ENCODE measurements at regions not wholly inside any gene's neighbourhood (a gene's known extent, or its start where the extent isn't known, plus 50 kb on each side); places are given as distances from the start of the nearest gene placed in this dataset.

DNA sequence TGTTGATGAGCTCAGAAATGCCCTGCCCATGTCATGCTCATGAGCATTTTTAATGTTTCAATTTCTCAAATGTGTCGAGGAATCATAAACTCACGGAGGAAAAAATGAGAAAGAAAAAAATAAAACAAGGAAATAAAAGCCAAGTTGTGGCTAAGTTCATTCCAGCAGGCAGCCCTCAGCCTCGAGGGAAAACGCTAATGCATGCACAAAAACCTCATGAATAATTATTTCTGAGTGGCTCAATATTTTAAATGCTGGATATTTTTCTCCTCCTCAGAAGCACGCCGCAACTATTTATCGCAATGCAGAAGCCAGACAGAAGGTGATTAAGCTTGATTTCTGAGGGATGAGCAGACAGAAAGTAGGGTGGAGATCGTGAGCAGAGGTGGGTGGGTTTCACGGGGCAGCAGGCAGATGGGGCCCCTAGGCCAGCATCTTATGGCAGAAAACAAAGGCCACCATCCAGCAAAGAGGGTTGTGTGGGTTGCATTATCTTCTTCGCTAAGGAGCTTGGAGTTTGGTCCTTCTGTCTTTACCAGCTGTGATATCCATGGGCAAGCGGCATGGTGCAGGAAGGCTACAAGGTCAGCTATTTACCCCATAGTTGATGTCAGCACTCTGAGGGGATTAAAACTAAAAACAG, 151.5 kb upstream of the LRFN2 start:
- DNase-seq = no peak

DNA sequence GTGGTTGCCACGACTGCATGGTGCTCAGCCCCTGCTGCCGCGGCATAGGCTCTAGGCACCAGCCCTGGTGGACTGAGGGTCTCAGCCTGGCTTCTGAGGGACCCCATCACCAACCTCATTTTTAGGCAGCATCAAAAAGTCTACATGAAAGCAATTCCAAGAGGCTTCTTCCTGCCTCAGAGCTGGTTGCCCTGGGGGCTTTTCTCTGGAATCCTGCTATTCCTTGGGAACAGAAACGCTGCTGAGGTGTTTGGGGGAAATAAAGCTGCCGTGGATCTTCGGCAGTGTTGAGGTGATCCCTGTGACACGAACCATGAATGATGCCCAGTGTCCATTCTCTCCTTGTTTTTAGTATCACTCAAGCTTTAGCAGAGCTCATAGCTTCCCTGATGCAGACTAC, 148.4 kb upstream of the LRFN2 start:
- no peak for DNase-seq

DNA sequence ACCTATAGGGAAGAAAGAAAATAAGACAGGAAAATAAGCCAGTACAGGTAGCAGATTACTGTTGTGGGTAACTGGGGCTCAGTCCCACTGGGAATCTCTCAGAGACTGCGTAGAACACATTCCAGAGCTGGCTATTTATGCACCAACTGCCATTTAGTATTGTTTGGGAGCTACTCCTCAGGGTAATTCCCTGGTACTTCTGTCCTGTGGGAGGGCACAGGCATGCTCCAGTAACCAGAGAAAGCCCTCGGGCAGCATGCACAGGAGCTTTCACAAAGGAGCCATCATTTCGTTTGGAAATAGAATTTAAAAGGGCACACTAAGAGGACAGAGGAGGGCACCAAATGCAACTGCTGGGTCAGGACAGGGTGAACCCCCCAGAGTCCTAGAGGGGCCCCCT, 148.0 kb upstream of the LRFN2 start:
- no peak for DNase-seq

DNA sequence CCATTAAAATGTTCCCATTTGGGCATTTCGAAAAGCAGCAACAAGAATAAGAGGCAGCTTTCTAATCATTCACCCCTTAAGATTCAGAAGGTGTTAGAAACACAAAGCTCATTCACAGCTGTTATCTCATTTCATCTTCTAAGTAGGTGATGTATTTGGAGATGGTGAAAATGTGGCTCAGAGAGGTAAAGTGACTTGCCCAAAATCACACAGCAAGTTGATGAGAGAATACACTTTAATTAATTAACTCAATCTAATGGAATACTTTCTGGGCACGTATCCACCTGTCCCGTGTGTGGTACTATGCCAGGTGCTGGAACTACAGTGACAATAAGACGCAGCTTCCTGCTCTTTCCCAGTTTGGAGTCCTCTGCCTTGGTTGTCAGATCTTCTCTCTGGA, 147.4 kb upstream of the LRFN2 start:
- no peak for DNase-seq

DNA sequence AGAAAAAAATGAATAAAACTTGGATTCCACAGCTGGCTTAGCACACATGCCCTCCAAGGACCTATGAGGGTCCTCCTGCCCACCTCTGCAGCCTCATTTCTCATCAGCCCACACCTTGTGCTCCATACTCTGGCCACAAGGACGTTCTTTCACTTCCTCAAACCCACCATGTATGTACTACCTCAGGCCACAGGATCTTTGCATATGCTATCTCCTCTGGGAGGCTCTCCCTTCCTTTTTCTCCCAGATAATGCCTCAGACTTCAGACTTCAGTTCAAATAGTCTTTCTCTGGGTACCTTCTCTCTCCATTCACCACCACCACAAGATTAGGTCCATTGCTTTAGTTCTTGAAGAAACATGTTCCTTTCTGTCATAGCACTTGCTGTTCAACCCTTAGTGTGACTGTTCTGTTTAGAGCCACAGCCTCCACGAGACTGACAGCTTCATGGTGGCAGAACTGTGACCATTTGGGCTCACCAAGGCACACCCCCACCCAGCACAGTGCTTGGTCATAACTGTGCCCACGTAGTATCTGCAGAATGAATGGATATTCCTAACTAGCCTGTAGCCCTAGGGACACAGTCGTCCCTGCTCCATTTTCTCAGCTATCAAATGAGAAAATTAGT, 146.7 kb upstream of the LRFN2 start:
- no peak for DNase-seq

DNA sequence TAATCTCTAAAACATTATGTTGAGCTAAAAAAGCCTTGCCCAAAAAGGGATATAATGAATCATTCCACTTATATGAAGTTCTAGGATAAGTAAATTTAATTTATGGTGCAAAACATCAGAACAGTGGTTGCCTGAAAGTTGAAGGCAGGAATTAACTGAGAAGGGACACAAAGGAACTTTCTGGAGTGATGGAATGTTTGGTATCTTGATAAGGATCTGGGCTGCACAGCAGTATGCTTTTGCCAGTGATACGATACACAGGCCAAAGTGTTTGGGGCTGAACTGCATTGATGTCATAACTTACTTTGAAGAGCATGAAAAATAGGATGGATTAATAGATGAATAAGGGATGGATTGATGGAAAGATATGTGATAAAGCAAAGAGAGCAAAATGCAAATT, 146.1 kb upstream of the LRFN2 start:
- DNase-seq = no peak

DNA sequence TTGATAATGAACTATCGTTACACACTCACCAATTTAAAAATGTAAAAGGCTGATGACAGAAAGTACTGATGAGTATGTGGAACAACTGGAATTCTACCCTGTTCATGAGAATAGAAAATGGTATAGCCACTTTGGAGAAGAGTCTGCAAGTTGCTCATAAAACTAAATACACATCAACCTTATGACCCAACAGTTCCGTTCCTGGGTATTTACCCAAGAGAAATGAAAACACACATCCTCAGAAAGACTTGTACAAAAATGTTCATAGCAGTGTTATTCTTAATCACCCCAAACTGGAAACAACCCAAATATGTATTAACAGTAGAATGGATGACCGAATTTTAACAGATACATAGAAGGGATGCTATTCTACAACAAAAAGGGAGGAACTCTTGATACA, 145.7 kb upstream of the LRFN2 start:
- DNase-seq = no peak

DNA sequence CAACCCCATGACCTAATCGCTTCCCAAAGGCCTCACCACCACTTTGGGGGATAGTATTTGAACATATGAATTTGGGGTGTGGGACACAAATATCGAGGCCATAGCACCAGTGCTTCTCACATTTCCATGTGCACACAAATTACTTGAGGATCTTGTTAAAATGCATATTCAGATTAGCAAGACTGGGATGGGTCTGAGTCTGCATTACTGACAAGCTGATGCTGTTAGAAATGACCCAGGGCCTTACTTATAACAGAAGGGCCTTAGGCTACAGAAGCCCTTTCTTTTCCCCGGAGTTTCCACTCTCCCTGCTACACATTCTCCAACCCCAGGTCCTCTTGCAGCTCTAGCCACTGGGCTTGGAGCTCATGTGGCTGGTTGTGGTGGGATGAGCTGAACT, 141.5 kb upstream of the LRFN2 start:
- no peak for DNase-seq

DNA sequence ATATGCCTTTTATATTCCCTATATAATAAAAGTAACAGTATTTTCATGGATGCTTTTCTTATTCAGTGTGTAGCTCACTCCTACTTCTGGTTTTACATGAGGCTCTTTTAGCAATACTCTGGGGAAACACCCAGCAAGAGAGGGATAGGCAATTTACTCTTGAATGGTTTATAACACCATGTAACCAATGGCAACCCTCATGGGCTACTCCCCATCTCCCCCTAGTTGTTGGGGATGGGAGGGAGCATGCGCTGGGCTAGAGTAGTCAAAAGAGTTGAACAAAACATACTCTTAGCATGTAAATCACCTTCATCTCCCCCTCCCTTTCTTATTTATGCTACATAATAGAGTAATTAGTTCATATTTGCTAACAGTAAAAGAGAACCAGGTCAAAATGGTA, 140.1 kb upstream of the LRFN2 start:
- DNase-seq = no peak

DNA sequence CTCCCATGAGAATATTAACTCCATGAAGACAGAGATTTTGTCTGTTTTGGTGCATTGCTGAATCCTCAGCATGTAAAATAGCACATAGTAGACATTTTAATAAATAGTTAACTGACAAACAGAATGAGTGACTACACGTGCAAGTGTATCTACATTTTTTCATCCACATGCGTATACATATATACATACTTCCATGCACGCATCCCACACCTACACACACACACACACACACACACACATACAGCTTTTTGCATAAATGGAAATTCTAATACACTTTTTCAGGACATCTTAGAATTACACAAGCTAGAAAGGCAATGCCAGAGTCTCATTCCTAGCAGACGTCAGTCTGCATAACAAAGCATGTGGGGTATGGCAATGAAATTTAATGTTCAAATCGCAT, 139.7 kb upstream of the LRFN2 start:
- no peak for DNase-seq

DNA sequence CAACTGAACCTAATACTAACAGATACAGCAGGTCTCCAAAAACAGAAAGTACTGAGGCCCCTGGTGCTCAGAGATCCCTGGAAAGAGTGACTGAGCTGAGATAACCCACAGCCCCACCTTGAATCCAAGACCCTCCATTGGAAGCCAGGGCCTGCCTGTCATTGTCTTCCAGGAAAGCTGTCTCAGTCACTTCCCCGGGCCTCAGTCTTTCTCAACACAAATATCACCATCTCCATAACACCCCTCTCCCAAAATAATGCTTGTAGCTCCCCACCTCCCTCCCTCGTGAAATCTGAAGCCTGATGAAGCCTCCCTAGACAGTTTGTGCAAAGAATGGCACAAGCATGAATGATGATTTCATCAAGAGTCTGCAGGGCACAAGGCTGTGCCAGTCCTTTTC, 138.2 kb upstream of the LRFN2 start:
- no peak for DNase-seq

DNA sequence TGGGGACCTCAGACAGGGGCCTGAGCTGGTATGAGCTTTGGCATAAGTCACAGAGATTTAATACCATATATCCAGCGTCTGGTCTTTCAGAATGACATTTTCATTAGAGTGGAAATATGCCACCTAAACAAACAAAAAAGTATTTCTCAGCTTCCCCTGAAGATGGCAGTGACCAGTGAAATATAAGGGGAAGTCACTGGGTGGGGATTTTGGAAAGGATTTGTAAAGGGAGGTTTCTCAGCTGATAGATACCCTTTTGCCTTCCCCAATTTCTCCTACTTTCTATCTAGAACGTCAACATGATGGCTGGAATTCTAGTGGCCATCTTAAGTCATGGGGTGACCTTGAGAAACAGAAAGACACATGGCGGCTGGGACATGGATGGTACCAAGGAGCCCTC, 137.7 kb upstream of the LRFN2 start:
- no peak for DNase-seq

DNA sequence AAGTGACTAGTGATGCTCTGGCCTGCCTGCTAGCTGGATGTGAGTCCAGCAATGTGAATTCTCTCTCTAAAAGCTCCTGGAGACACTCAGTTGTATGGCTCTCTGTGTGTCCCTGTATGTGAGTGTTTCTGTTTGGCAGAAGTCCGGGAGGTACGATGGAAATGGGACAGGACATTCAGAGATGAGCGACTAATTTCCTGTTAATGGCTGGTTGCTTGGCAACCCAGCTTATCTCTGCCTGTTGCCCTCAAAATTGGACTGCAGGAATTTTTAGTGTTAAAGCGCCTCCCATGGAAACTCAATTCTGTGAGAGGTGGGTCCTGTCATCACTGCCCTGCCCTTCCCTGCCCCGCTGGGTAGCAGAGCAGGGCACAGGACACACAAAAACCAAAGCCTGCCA, 136.8 kb upstream of the LRFN2 start:
- DNase-seq = no peak

DNA sequence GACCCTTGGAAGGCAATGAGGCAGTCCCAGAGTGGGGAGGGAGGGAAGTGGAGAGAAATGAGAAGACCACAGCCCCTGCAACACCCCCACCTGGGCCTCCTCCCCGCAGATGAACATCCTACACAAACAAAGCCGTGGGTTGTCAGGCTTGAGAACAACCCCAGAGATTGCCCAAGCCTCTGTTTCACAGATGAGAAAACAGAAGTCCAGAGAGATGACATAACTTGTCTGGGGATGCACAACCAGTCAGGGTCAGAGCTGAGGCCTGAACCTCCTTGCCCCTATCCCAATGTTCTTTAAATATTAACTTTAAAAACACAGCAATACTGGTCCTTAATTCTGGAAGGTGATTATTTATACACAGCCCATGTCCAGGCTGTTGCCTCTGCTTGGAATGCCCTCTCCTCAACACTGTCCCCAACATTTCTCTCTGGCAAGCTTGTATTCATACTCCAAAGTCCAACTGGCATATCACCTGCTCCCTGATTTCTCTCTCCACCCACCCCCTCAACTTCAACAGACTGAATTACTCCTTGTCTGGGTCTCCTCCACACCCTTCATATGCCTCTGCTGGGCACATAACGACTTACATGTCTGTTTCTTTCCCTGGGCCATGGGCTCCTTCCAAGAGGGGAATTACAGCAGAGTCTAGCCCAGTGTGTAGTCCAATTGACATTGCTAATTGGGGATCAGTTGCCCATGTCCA, 135.5 kb upstream of the LRFN2 start:
- no peak for DNase-seq

DNA sequence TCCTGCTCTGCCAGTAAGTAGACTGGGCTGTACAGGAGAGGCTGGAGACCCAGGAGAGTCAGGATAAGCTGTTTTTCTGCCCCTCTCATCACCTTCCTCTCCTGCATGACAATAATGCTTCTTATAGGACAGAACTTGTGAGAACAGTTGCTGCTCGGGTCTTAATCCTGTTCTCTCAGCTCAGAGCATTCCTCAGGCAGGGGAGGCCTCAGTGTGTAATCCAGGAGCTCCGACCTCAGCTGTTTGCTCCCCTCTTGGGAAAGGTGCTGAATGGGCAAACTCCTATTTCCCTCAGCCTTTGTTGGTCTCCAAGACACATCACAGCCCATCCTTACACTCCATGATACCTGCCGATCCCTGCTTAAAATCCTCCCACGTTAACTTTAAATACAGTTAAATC, 134.9 kb upstream of the LRFN2 start:
- DNase-seq = no peak

DNA sequence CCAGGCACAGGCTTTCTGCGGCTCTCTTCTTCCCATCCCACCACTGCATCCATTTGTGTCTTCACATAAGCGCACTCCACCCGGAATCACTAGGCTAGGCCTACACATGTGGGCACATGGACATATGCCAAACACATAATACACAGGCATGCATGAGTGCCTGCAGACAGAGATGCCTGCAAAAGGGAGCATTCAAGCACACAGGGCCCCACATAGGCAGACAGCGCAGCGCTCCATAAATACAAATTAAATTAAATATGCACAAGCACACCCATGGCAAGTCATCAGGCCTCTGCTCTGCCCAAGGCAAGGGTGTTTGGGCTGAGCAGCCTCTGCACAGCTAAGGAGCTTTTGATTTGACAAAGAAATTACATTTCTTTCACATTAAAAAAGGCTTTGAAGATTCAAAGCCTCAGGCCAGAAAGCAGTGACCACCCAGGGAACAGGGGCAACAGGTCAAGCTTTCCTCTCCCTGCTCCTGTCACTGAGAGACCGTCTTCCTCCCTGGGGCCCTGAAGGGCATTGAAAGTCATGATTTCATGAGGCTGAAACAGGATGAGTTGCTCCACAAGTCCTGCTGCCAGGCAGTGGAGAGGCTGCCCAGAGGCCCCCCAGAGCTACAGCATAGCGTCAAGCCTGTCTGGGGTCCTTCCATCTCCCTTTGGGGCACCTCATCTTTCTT, 134.2 kb upstream of the LRFN2 start:
- no peak for DNase-seq

DNA sequence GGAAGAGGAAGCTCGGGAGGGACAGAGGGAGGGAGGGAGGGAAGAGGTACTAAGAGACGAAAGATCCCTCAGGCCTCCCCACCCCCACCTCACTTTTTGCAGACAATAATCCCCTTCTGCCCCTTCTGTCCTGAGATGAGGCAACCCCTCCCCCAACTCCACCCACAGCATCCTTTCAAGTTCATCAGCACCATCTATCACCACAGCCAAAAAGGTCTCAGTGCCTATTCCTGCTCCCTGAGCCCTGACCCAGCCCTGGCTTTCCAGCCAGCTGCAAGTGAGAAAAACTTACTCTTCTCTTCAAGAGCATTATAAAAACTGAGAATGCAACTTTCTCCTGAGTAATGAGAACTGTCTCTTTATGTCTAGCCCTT, 133.2 kb upstream of the LRFN2 start:
- DNase-seq = no peak

DNA sequence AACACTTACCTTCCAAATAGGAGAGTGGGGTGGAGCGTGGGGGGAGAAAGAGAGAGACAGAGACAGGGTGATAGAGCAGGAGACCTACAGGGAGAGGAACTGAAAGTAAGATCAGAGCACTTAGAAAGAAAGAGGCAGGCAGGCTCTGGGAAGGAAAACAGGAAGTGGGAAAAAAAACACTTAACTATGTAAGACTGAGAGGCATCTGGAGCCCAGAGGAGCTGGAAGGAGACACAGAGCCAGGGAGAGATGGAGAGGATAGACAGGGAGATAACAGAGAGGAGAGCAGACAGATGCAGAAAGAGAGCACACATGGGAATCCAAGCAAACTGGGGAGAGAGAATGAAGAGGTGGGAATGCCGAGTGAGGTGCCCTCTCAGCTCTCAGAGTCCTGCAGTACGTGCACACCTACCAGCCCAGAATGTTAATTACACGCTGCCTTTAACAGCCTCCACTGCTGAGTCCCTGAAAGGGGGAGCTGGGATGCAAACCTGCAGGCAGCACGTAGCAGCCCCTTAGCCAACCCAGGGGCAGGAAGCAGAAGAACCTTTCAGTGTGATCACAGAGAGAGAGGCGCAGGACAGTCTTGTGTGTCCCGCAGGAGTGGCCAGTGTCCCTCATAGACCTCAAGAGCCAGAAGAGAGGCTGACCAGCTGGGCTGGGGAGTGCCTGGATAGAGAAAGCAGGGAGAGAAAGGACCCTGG, 132.7 kb upstream of the LRFN2 start:
- no peak for DNase-seq

DNA sequence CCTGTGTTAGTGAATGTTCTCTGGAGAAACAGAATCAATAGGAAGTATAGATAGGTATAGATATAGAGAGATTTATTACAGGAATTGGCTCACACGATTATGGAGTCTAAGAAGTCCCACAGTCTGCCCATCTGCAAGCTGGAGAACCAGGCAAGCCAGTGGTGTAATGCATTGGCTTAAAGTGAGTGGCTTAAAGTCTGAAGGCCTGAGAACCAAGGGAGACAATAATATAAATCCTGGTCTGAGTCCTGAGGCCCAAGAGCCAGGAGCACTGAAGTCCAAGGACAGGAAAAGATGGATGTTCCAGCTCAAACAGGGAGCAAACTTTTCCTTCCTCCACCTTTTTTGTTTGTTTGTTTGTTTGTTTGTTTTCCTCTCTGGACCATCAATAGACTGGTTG, 131.2 kb upstream of the LRFN2 start:
- DNase-seq = no peak

DNA sequence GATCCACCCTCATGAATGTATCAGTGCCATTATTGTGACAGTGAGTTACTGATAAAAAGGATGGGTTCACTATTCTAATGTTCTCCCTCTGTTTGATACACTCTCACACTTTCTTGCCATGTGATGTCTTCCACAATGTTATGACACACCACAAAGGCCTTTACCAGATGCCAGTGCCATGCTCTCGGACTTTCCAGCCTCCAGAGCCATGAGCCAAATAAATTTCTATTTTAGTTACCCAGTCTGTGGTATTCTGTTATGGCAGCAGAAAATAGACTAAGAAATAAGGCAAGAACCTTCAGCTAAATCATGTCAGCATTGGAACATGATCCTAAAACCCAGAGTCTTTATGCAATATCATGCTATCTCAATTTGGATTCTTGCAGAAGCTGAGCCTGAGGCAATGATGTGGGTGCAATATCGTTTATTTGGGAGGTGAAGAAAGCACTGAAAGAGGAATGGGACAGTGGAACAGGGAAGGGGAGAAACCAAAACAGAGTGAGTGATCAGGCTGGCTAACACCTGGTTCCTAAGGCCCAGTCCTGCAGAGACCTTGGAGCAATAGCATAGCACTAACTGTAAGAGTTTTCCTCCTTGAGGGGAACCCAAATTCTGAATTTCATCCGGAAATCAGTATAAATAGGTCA, 130.4 kb upstream of the LRFN2 start:
- DNase-seq = no peak

DNA sequence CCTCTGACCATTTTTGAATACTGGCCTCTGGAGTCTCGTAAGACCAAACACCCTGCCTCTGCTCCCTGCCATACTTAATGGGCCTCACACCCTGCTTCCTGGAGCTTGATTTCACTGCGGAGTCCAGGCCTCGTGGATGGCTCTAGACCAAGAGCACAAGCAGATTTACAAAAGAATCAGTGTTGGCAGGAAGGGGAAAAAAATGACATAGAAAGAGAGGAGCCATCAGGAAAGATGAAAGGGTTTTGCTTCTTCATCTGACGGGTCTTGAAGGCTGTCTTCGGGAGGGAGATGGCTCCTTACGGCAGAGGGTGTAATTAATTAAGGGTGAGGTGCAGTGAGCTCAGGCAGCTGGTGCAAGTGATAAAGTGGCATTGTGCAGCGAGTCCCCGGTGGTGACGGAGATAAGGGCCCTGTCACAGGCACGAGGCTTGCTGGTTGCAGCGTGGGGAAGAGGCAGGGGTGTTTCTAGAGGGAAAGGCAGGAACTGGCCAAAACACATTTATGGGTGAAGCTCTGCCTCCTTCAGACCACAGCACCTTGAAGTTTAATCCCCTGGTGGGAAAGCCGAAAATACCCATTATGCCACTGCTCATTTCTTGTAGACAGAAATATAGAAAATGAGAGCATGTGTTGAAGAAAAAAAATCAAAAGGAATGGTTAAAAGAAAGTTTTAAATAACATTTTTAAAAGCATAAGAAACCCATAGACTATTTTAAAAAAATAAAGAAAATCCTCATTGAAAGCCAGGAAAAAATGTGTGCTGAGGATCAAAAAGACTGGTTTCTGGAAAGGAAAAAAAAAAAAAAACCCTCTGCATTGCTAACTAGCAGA, 128.6 kb upstream of the LRFN2 start:
- DNase-seq = no peak
